Cardiac muscle cell (in vitro differentiated cells and primary cell): ENCODE measurements at regions not wholly inside any gene's neighbourhood (a gene's known extent, or its start where the extent isn't known, plus 50 kb on each side); places are given as distances from the start of the nearest gene placed in this dataset.

Experiments
- DNase-seq, 2 donors: peaks; one replicate each; pipeline versions ENCODE4 v3.0.0 to v3.0.0-alpha.2; 2010 to 2017; ENCODE audit warnings: low read depth in 1 of 2, low spot score in 1 of 2
- H3K27ac ChIP-seq: fragments of 200-600 bp; sonication (generic); 2 replicates; pipeline ENCODE4 v1.5.1; 2016
- H3K27me3 ChIP-seq: fragments of 200-600 bp; sonication (generic); 2 replicates; pipeline ENCODE4 v1.6.0; 2016; ENCODE audit warnings: control low read depth
- H3K36me3 ChIP-seq: fragments of 200-600 bp; sonication (generic); 2 replicates; pipeline ENCODE4 v1.5.1; 2016; ENCODE audit warnings: control low read depth
- H3K4me1 ChIP-seq: fragments of 200-600 bp; sonication (generic); 2 replicates; pipeline ENCODE4 v1.8.1; 2017; ENCODE audit warnings: low read depth, mild to moderate bottlenecking, mixed run types
- H3K4me3 ChIP-seq: fragments of 200-600 bp; sonication (generic); 2 replicates; pipeline ENCODE4 v1.5.1; 2016; ENCODE audit warnings: mild to moderate bottlenecking
- H3K9me3 ChIP-seq: fragments of 200-600 bp; sonication (generic); 2 replicates; pipeline ENCODE4 v1.5.1; 2017; ENCODE audit warnings: low read depth, mild to moderate bottlenecking, control low read depth
- CTCF ChIP-seq: IDR thresholded peaks from 2 replicates; pipeline ENCODE4 v1.5.1; 2012; ENCODE audit warnings: low read depth, mild to moderate bottlenecking, low read length

GRCh38 chr6:168369786-168370185 lies 50.2 kb upstream of the DACT2 start:
- H3K27ac ChIP-seq: no peak overlapping the region
- H3K36me3 ChIP-seq: no peaks in the 10 kb centered on the region
- no peak overlapping the region for H3K4me3 ChIP-seq
- no peaks in the 10 kb centered on the region for H3K4me1 ChIP-seq
- H3K27me3 ChIP-seq: no peaks in the 10 kb centered on the region
- no peak for TF ChIP-seq CTCF
- H3K9me3 ChIP-seq: no peaks in the 10 kb centered on the region
- DNase-seq: no peak

GRCh38 chr6:168370310-168370991 lies 50.9 kb upstream of the DACT2 start:
- H3K4me1 ChIP-seq: no peaks in the 10 kb centered on the region
- no peaks in the 10 kb centered on the region for H3K36me3 ChIP-seq
- no peak overlapping the region for H3K27ac ChIP-seq
- H3K4me3 ChIP-seq: no peak overlapping the region
- H3K9me3 ChIP-seq: no peaks in the 10 kb centered on the region
- DNase-seq: peak; percentile 73 to 81
- TF ChIP-seq CTCF: peak; percentile 85
- no peaks in the 10 kb centered on the region for H3K27me3 ChIP-seq

GRCh38 chr6:168371185-168371584 lies 51.6 kb upstream of the DACT2 start:
- no peak for TF ChIP-seq CTCF
- H3K4me1 ChIP-seq: no peaks in the 10 kb centered on the region
- no peak for DNase-seq

GRCh38 chr6:168371618-168371980 lies 52.0 kb upstream of the DACT2 start:
- Histone ChIP-seq H3K4me3 (no peak overlapping the region), H3K27ac (no peak overlapping the region), H3K36me3 (no peaks in the 10 kb centered on the region), H3K4me1 (no peaks in the 10 kb centered on the region), H3K9me3 (no peaks in the 10 kb centered on the region), H3K27me3 (no peaks in the 10 kb centered on the region)
- TF ChIP-seq CTCF: no peak
- DNase-seq: no peak

More at GRCh38 chr6:168371185-168371584, 51.6 kb upstream of the DACT2 start:
- no peaks in the 10 kb centered on the region for H3K27me3 ChIP-seq
- no peak overlapping the region for H3K4me3 ChIP-seq
- no peaks in the 10 kb centered on the region for H3K36me3 ChIP-seq
- H3K27ac ChIP-seq: no peak overlapping the region
- H3K9me3 ChIP-seq: no peaks in the 10 kb centered on the region

GRCh38 chr6:168371981-168372711 lies 52.6 kb upstream of the DACT2 start:
- DNase-seq: no peak
- no peak overlapping the region for H3K27ac ChIP-seq
- no peaks in the 10 kb centered on the region for H3K9me3 ChIP-seq
- H3K27me3 ChIP-seq: no peaks in the 10 kb centered on the region
- no peaks in the 10 kb centered on the region for H3K36me3 ChIP-seq
- no peaks in the 10 kb centered on the region for H3K4me1 ChIP-seq
- no peak overlapping the region for H3K4me3 ChIP-seq
- no peak for TF ChIP-seq CTCF
